Fibroblast of skin of abdomen (primary cell): ENCODE measurements at regions not wholly inside any gene's neighbourhood (a gene's known extent, or its start where the extent isn't known, plus 50 kb on each side); places are given as distances from the start of the nearest gene placed in this dataset.
A peak's percentile ranks its signal among the peaks of the same experiment; 100 is the strongest.

Experiments
- DNase-seq: peaks from one replicate; pipeline ENCODE4 v3.0.0-alpha.2; 2013

- no peak for DNase-seq
Observed at GRCh38 chr16:81185416-81185815, 53.1 kb upstream of the BCO1 start.

GRCh38 chr16:81181013-81181720 lies 57.3 kb upstream of the BCO1 start:
- peak; percentile 98 for DNase-seq

- DNase-seq, result no peak
Observed at GRCh38 chr16:81180578-81180977, 57.9 kb upstream of the BCO1 start.

GRCh38 chr16:81179219-81179618 lies 59.3 kb upstream of the BCO1 start:
- no peak for DNase-seq

- peak; percentile 59 for DNase-seq
Observed at GRCh38 chr16:81175325-81175891, 63.1 kb upstream of the BCO1 start.

GRCh38 chr16:81174644-81175324 lies 63.7 kb upstream of the BCO1 start:
- DNase-seq, result peak; percentile 18

- no peak for DNase-seq
Observed at GRCh38 chr16:81172769-81173658, 65.5 kb upstream of the BCO1 start.

GRCh38 chr16:81170824-81171223 lies 67.7 kb upstream of the BCO1 start:
- no peak for DNase-seq

GRCh38 chr16:81168406-81168805 lies 70.1 kb upstream of the BCO1 start:
- no peak for DNase-seq

- no peak for DNase-seq
Observed at GRCh38 chr16:81167851-81168250, 70.6 kb upstream of the BCO1 start.

- DNase-seq, result no peak
Observed at GRCh38 chr16:81166417-81167300, 70.5 kb upstream of the GCSH start.

GRCh38 chr16:81165411-81166097 lies 69.4 kb upstream of the GCSH start:
- DNase-seq, result no peak

GRCh38 chr16:81164958-81165357 lies 68.8 kb upstream of the GCSH start:
- no peak for DNase-seq

GRCh38 chr16:81164481-81164880 lies 68.3 kb upstream of the GCSH start:
- DNase-seq, result no peak

- DNase-seq, result no peak
Observed at GRCh38 chr16:81163671-81164070, 67.5 kb upstream of the GCSH start.

GRCh38 chr16:81158964-81159363 lies 62.8 kb upstream of the GCSH start:
- no peak for DNase-seq

GRCh38 chr16:81155769-81156168 lies 59.6 kb upstream of the GCSH start:
- no peak for DNase-seq

- DNase-seq, result no peak
Observed at GRCh38 chr16:81151648-81152310, 55.6 kb upstream of the GCSH start.

- no peak for DNase-seq
Observed at GRCh38 chr16:81149614-81150013, 53.4 kb upstream of the GCSH start.

- DNase-seq, result no peak
Observed at GRCh38 chr16:81148277-81148676, 52.1 kb upstream of the GCSH start.
